SK-N-SH treated with all-trans-retinoic acid at 6 μM for 48 hours (cell line): ENCODE measurements at regions not wholly inside any gene's neighbourhood (a gene's known extent, or its start where the extent isn't known, plus 50 kb on each side); places are given as distances from the start of the nearest gene placed in this dataset.

Experiments
- ATAC-seq: fragments of 200-7000 bp; cut with Tn5 transposase; 3 replicates; pipeline ENCODE4 v1.9.1; 2020; ENCODE audit warnings: mild to moderate bottlenecking, moderate library complexity
- ARNTL ChIP-seq: fragments of 450-650 bp; formaldehyde crosslinking; IDR thresholded peaks from 2 replicates; pipeline ENCODE4 v1.5.0; 2020; ENCODE audit warnings: low read depth, mild to moderate bottlenecking, moderate library complexity, borderline replicate concordance
- BACH2 ChIP-seq: fragments of 250-450 bp; sonication (Bioruptor Pico); IDR thresholded peaks from 2 replicates; pipeline ENCODE4 v1.9.0; 2021; ENCODE audit warnings: mild to moderate bottlenecking, borderline replicate concordance
- CSDC2 ChIP-seq: fragments of 250-450 bp; sonication (Bioruptor Pico); IDR thresholded peaks from 2 replicates; pipeline ENCODE4 v1.5.0; 2020; ENCODE audit warnings: mild to moderate bottlenecking, moderate library complexity
- CSRNP3 ChIP-seq: fragments of 250-450 bp; sonication (Bioruptor Pico); IDR thresholded peaks from 2 replicates; pipeline ENCODE4 v1.5.1; 2021; ENCODE audit warnings: mild to moderate bottlenecking, moderate library complexity
- ESRRG ChIP-seq: fragments of 250-450 bp; sonication (Bioruptor Pico); IDR thresholded peaks from 2 replicates; pipeline ENCODE4 v1.6.1; 2021; ENCODE audit warnings: mild to moderate bottlenecking
- GLIS3 ChIP-seq: fragments of 250-450 bp; sonication (Bioruptor Pico); IDR thresholded peaks from 2 replicates; pipeline ENCODE4 v1.5.0; 2020; ENCODE audit warnings: mild to moderate bottlenecking, moderate library complexity
- ISL1 ChIP-seq: fragments of 250-450 bp; sonication (Bioruptor Pico); IDR thresholded peaks from 2 replicates; pipeline ENCODE4 v2.1.2; 2022; ENCODE audit warnings: mild to moderate bottlenecking, moderate library complexity
- OSR1 ChIP-seq: fragments of 250-450 bp; sonication (Bioruptor Pico); IDR thresholded peaks from 2 replicates; pipeline ENCODE4 v1.8.0; 2022; ENCODE audit warnings: moderate library complexity, mild to moderate bottlenecking, inconsistent platforms
- PATZ1 ChIP-seq: fragments of 250-450 bp; sonication (Bioruptor Pico); IDR thresholded peaks from 2 replicates; pipeline ENCODE4 v1.8.0; 2020; ENCODE audit warnings: mild to moderate bottlenecking, moderate library complexity, borderline replicate concordance
- POU6F1 ChIP-seq: fragments of 250-450 bp; sonication (Bioruptor Pico); IDR thresholded peaks from 2 replicates; pipeline ENCODE4 v1.8.0; 2021; ENCODE audit warnings: low read depth, mild to moderate bottlenecking, moderate library complexity, borderline replicate concordance
- PPARA ChIP-seq: fragments of 250-450 bp; sonication (Bioruptor Pico); IDR thresholded peaks from 2 replicates; pipeline ENCODE4 v1.5.0; 2020; ENCODE audit warnings: mild to moderate bottlenecking, borderline replicate concordance
- RARB ChIP-seq: fragments of 250-450 bp; sonication (Bioruptor Pico); IDR thresholded peaks from 2 replicates; pipeline ENCODE4 v1.8.0; 2021; ENCODE audit warnings: mild to moderate bottlenecking, moderate library complexity
- SNAI2 ChIP-seq: fragments of 250-450 bp; sonication (Bioruptor Pico); IDR thresholded peaks from 2 replicates; pipeline ENCODE4 v1.5.0; 2020; ENCODE audit warnings: mild to moderate bottlenecking, moderate library complexity
- TCF4 ChIP-seq: fragments of 250-450 bp; sonication (Bioruptor Pico); IDR thresholded peaks from 2 replicates; pipeline ENCODE4 v1.8.0; 2021; ENCODE audit warnings: mild to moderate bottlenecking, moderate library complexity, borderline replicate concordance
- TSHZ2 ChIP-seq: fragments of 250-450 bp; sonication (Bioruptor Pico); IDR thresholded peaks from 2 replicates; pipeline ENCODE4 v1.5.0; 2020; ENCODE audit warnings: mild to moderate bottlenecking, moderate library complexity
- ZC3H10 ChIP-seq: fragments of 250-450 bp; sonication (Bioruptor Pico); IDR thresholded peaks from 2 replicates; pipeline ENCODE4 v1.5.1; 2021; ENCODE audit warnings: mild to moderate bottlenecking, moderate library complexity
- ZFP30 ChIP-seq: fragments of 450-650 bp; formaldehyde crosslinking; IDR thresholded peaks from 2 replicates; pipeline ENCODE4 v1.5.0; 2022; ENCODE audit warnings: mild to moderate bottlenecking, moderate library complexity
- ZNF565 ChIP-seq: fragments of 450-650 bp; formaldehyde crosslinking; conservative IDR thresholded peaks from 2 replicates; pipeline ENCODE4 v1.5.0; 2020; ENCODE audit warnings: low read depth, mild to moderate bottlenecking, moderate library complexity
- ZNF8 ChIP-seq: fragments of 450-650 bp; formaldehyde crosslinking; IDR thresholded peaks from 2 replicates; pipeline ENCODE4 v1.5.0; 2020; ENCODE audit warnings: mild to moderate bottlenecking, moderate library complexity

- no peak for ATAC-seq
- no peak for TF ChIP-seq PPARA
- TF ChIP-seq RARB (CRISPR knock-in tag), result no peak
- TF ChIP-seq OSR1 (CRISPR knock-in tag), result no peak
- no peak for TF ChIP-seq TSHZ2
- no peak for TF ChIP-seq ZC3H10 (CRISPR knock-in tag)
- no peak for TF ChIP-seq SNAI2
- no peak for TF ChIP-seq GLIS3
- TF ChIP-seq CSRNP3 (CRISPR knock-in tag), result no peak
- no peak for TF ChIP-seq BACH2 (CRISPR knock-in tag)
- no peak for TF ChIP-seq TCF4
- no peak for TF ChIP-seq ARNTL
Measured at GRCh38 chr1:100622966-100623762, 85.2 kb downstream of the GPR88 start.

- TF ChIP-seq CSDC2 (CRISPR knock-in tag) (no peak), PPARA (no peak), POU6F1 (no peak), OSR1 (CRISPR knock-in tag) (no peak), ESRRG (CRISPR knock-in tag) (no peak), PATZ1 (no peak), CSRNP3 (CRISPR knock-in tag) (no peak), SNAI2 (no peak), ZNF565 (CRISPR knock-in tag) (no peak), BACH2 (CRISPR knock-in tag) (no peak), ZNF8 (no peak)
- ATAC-seq, result no peak
Measured at GRCh38 chr1:100624886-100625610, 87.1 kb downstream of the GPR88 start.

- ATAC-seq, result no peak
- TF ChIP-seq POU6F1, result no peak
- TF ChIP-seq ISL1, result no peak
- no peak for TF ChIP-seq ZFP30
- no peak for TF ChIP-seq CSRNP3 (CRISPR knock-in tag)
- TF ChIP-seq TSHZ2, result no peak
- no peak for TF ChIP-seq TCF4
- TF ChIP-seq ESRRG (CRISPR knock-in tag), result no peak
- TF ChIP-seq SNAI2, result no peak
- TF ChIP-seq GLIS3, result no peak
- no peak for TF ChIP-seq ZNF8
- TF ChIP-seq BACH2 (CRISPR knock-in tag), result no peak
- no peak for TF ChIP-seq PPARA
- TF ChIP-seq ZC3H10 (CRISPR knock-in tag), result no peak
Measured at GRCh38 chr1:100626397-100626796, 88.5 kb downstream of the GPR88 start.
